H1 (cell line): ENCODE measurements at regions not wholly inside any gene's neighbourhood (a gene's known extent, or its start where the extent isn't known, plus 50 kb on each side); places are given as distances from the start of the nearest gene placed in this dataset.

Source experiments
- CTCF ChIA-PET: fragments of 300-600 bp; sonication (Branson Sonifier 250); formaldehyde crosslinking; loops from one replicate; lab custom pipeline; 2021; ENCODE audit not compliant: partially characterized antibody; lab: Charles Lee
- POLR2A ChIA-PET: fragments of 300-600 bp; sonication (Branson Sonifier 250); formaldehyde crosslinking; loops from one replicate; lab custom pipeline; 2021; ENCODE audit warnings: inconsistent platforms; ENCODE audit not compliant: partially characterized antibody; lab: Charles Lee
- DNase-seq, 2 experiments: peaks; one replicate each; pipeline versions ENCODE4 v3.0.0 to v3.0.0-alpha.2; 2010 to 2022; ENCODE audit warnings: low spot score in 2 of 2, low read depth in 1 of 2, mixed read lengths in 1 of 2
- FAIRE-seq: peaks from 2 replicates; lab custom pipeline; 2011; peaks lifted over from hg19 to GRCh38; lab: Jason Lieb, UNC
- H2AFZ ChIP-seq: 2 replicates; pipeline ENCODE4 v1.8.1; 2012; ENCODE audit warnings: low read length, inconsistent platforms
- H2AK5ac ChIP-seq: 2 replicates; pipeline ENCODE4 v1.6.1; 2013; ENCODE audit warnings: low read depth, low read length
- H2BK120ac ChIP-seq: replicated peaks from 2 replicates; pipeline ENCODE3; 2013; ENCODE audit warnings: low read depth, low read length, inconsistent platforms
- H2BK12ac ChIP-seq: 2 replicates; pipeline ENCODE4 v1.6.1; 2013; ENCODE audit warnings: low read depth, low read length
- H2BK15ac ChIP-seq: 2 replicates; pipeline ENCODE4 v1.6.1; 2013; ENCODE audit warnings: low read length
- H2BK20ac ChIP-seq: 2 replicates; pipeline ENCODE4 v1.6.1; 2013; ENCODE audit warnings: low read length
- H2BK5ac ChIP-seq: 2 replicates; pipeline ENCODE4 v1.6.1; 2013; ENCODE audit warnings: low read depth, low read length
- H3K14ac ChIP-seq: 2 replicates; pipeline ENCODE4 v1.6.1; 2013; ENCODE audit warnings: inconsistent platforms; ENCODE audit not compliant: insufficient read length
- H3K18ac ChIP-seq: 2 replicates; pipeline ENCODE4 v1.6.1; 2013; ENCODE audit warnings: low read length; ENCODE audit errors: extremely low read depth
- H3K23ac ChIP-seq: 2 replicates; pipeline ENCODE4 v1.6.1; 2013; ENCODE audit warnings: inconsistent platforms; ENCODE audit not compliant: insufficient read length
- H3K23me2 ChIP-seq: 2 replicates; pipeline ENCODE4 v1.6.1; 2013; ENCODE audit warnings: low read depth, low read length
- H3K27ac ChIP-seq: 2 replicates; pipeline ENCODE4 v1.6.1; 2011; ENCODE audit warnings: low read depth, low read length, inconsistent platforms
- H3K27me3 ChIP-seq, 4 experiments: replicated peaks in 1 of 4; 1 replicate in 1 of 4; 2 replicates in 3 of 4; pipeline versions ENCODE4 v1.6.1 to v1.8.1; 2011 to 2013; ENCODE audit warnings: low read length in 3 of 4, mild to moderate bottlenecking in 3 of 4, inconsistent platforms in 2 of 4, mixed read lengths in 2 of 4, moderate library complexity in 1 of 4; ENCODE audit not compliant: control insufficient read depth in 3 of 4, insufficient read depth in 3 of 4; ENCODE audit errors: extremely low read depth in 1 of 4
- H3K36me3 ChIP-seq, 4 experiments: 2 replicates each; pipeline versions ENCODE4 v1.6.1 to v1.8.1; 2011 to 2013; ENCODE audit warnings: mild to moderate bottlenecking in 4 of 4, low read length in 3 of 4, moderate library complexity in 2 of 4, control low read depth in 1 of 4, inconsistent platforms in 1 of 4; ENCODE audit not compliant: insufficient read depth in 4 of 4, control insufficient read depth in 2 of 4
- H3K4ac ChIP-seq: replicated peaks from 2 replicates; pipeline ENCODE3; 2013; ENCODE audit warnings: low read length, low read depth, mixed read lengths, inconsistent platforms; ENCODE audit not compliant: insufficient read length
- H3K4me1 ChIP-seq, 4 experiments: replicated peaks in 1 of 4; 1 replicate in 1 of 4; 2 replicates in 3 of 4; pipeline versions ENCODE4 v1.6.1 to v1.8.1; 2011 to 2013; ENCODE audit warnings: low read length in 3 of 4, inconsistent platforms in 2 of 4, mixed read lengths in 1 of 4; ENCODE audit not compliant: insufficient read depth in 4 of 4, control insufficient read depth in 3 of 4
- H3K4me2 ChIP-seq, 2 experiments: 2 replicates each; pipeline versions ENCODE4 v1.6.1 to v1.8.1; 2011 to 2013; ENCODE audit warnings: low read depth in 2 of 2, low read length in 2 of 2, control low read depth in 1 of 2, inconsistent platforms in 1 of 2, mild to moderate bottlenecking in 1 of 2; ENCODE audit not compliant: insufficient read depth in 1 of 2
- H3K4me3 ChIP-seq, 4 experiments: fragments of 200-600, 300-600 bp in 1 of 4; sonication (generic), shearing (Covaris generic), sonication (Bioruptor Twin) in 1 of 4; 2 replicates each; pipeline versions ENCODE4 v1.5.1 to v1.8.1; 2011 to 2016; ENCODE audit warnings: low read length in 4 of 4, low read depth in 3 of 4, control low read depth in 2 of 4, inconsistent platforms in 2 of 4, mild to moderate bottlenecking in 2 of 4, mixed read lengths in 1 of 4, moderate library complexity in 1 of 4; ENCODE audit not compliant: insufficient read depth in 2 of 4; ENCODE audit errors: extremely low read depth in 1 of 4
- H3K56ac ChIP-seq: replicated peaks from 2 replicates; pipeline ENCODE3; 2013; ENCODE audit warnings: low read depth, mild to moderate bottlenecking, mixed read lengths, low read length, inconsistent platforms; ENCODE audit not compliant: insufficient read length
- H3K79me1 ChIP-seq: 2 replicates; pipeline ENCODE4 v1.6.1; 2013; ENCODE audit warnings: low read depth, low read length, control low read depth
- H3K79me2 ChIP-seq, 2 experiments: 2 replicates each; pipeline versions ENCODE4 v1.6.1 to v1.8.1; 2012 to 2013; ENCODE audit warnings: low read length in 2 of 2, mild to moderate bottlenecking in 2 of 2, inconsistent platforms in 1 of 2; ENCODE audit not compliant: insufficient read depth in 2 of 2, control insufficient read depth in 1 of 2
- H3K9ac ChIP-seq, 4 experiments: replicated peaks in 1 of 4; 1 replicate in 1 of 4; 2 replicates in 3 of 4; pipeline versions ENCODE4 v1.6.1 to v1.8.1; 2011 to 2013; ENCODE audit warnings: low read depth in 3 of 4, low read length in 3 of 4, control low read depth in 2 of 4, mild to moderate bottlenecking in 2 of 4, moderate library complexity in 2 of 4, inconsistent platforms in 1 of 4; ENCODE audit errors: extremely low read depth in 1 of 4
- H3K9me3 ChIP-seq, 2 experiments: 2 replicates each; pipeline versions ENCODE4 v1.6.1 to v1.8.1; 2012 to 2013; ENCODE audit warnings: mild to moderate bottlenecking in 2 of 2, moderate library complexity in 2 of 2, control low read depth in 1 of 2, inconsistent platforms in 1 of 2, low read depth in 1 of 2, low read length in 1 of 2, mixed read lengths in 1 of 2; ENCODE audit not compliant: insufficient read depth in 2 of 2
- H4K20me1 ChIP-seq, 2 experiments: replicated peaks in 1 of 2; 2 replicates each; pipeline versions ENCODE3 to v1.8.1; 2011 to 2013; ENCODE audit warnings: inconsistent platforms in 2 of 2, low read length in 2 of 2, mild to moderate bottlenecking in 1 of 2; ENCODE audit not compliant: insufficient read depth in 2 of 2, control insufficient read depth in 1 of 2
- H4K5ac ChIP-seq: 2 replicates; pipeline ENCODE4 v1.6.1; 2013; ENCODE audit warnings: low read length, low read depth, mixed read lengths, inconsistent platforms; ENCODE audit not compliant: insufficient read length
- H4K8ac ChIP-seq: 2 replicates; pipeline ENCODE4 v1.8.0; 2013; ENCODE audit warnings: mild to moderate bottlenecking, moderate library complexity, low read length, inconsistent platforms; ENCODE audit not compliant: insufficient read depth; ENCODE audit errors: extremely low read depth
- H4K91ac ChIP-seq: replicated peaks from 2 replicates; pipeline ENCODE3; 2013; ENCODE audit warnings: low read length, mixed read lengths, inconsistent platforms; ENCODE audit not compliant: insufficient read length
- CBX8 ChIP-seq: fragments of 300-800, 300-1000 bp; sonication (generic); IDR thresholded peaks from 2 replicates; pipeline ENCODE4 v1.7.1; 2016; ENCODE audit warnings: low read depth, low read length, borderline replicate concordance
- WGBS, 2 experiments: shearing (Covaris generic) in 1 of 2; methylation state at CpG; one replicate each; pipeline versions ENCODE4 v1.1.6 to v1.1.7; 2013 to 2015; ENCODE audit warnings: low lambda C conversion rate in 2 of 2, mixed read lengths in 2 of 2, inconsistent platforms in 1 of 2, low coverage in 1 of 2, missing lambda C conversion rate in 1 of 2; ENCODE audit not compliant: insufficient replicate concordance in 2 of 2, insufficient coverage in 1 of 2, insufficient read length in 1 of 2; ENCODE audit errors: extremely low coverage in 1 of 2, missing lambda C conversion rate in 1 of 2; 5-methylcytosine and 5-hydroxymethylcytosine counted together

DNA sequence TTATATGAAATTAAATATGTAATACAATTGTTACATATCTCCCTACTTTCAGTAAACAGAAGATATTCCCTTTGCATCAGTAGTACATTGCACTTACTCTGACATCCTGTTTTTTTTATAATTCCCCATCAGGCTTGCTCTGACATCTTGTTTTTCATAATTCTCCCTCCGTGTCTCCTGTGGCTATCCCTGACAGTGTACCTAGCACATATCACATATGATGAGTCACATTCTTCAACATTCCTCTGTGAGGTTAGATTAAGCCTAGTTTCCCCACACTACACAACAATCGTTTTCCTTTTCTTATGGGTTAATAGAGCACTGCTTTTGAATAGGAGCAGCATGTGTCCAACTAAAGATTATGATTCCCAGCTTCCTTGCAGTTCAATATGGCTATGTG lies 250.6 kb upstream of the NPVF start:
- Histone ChIP-seq H3K4me2 (no peak overlapping the region), H3K23me2 (no peaks in the 10 kb centered on the region), H3K18ac (no peak overlapping the region), H3K79me1 (no peaks in the 10 kb centered on the region), H4K8ac (no peak overlapping the region), H2BK12ac (no peak overlapping the region), H4K91ac (no peak overlapping the region), H2BK20ac (no peak overlapping the region), H3K27me3 (no peaks in the 10 kb centered on the region), H3K4me1 (no peaks in the 10 kb centered on the region), H4K20me1 (no peaks in the 10 kb centered on the region), H3K56ac (no peak overlapping the region), H3K27ac (no peak overlapping the region), H2BK120ac (no peak overlapping the region), H4K5ac (no peak overlapping the region), H2BK5ac (no peak overlapping the region), H3K4ac (no peak overlapping the region), H3K14ac (no peak overlapping the region), H2AK5ac (no peak overlapping the region), H3K36me3 (no peaks in the 10 kb centered on the region), H3K9ac (no peak overlapping the region), H3K23ac (no peak overlapping the region), H2BK15ac (no peak overlapping the region), H3K79me2 (no peaks in the 10 kb centered on the region), H3K4me3 (no peak overlapping the region), H3K9me3 (no peaks in the 10 kb centered on the region), H2AFZ (no peak overlapping the region)
- TF ChIP-seq CBX8: no peak
- POLR2A ChIA-PET: no interaction called here
- WGBS, 2 experiments: 89% methylated on average over 2 of the region's 2 CpGs; no CpG with 5 or more reads in 1 of the 2 experiments
- FAIRE-seq (no peak), DNase-seq (no peak)
- CTCF ChIA-PET: interaction anchor here (1.0 kb wide), 1 partner anchor 87 kb away, joined by 3 read pairs; no protein-coding TSS in a partner anchor
